ENCODE measurements at regions not wholly inside any gene's neighbourhood (a gene's known extent, or its start where the extent isn't known, plus 50 kb on each side); places are given as distances from the start of the nearest gene placed in this dataset.

DNA sequence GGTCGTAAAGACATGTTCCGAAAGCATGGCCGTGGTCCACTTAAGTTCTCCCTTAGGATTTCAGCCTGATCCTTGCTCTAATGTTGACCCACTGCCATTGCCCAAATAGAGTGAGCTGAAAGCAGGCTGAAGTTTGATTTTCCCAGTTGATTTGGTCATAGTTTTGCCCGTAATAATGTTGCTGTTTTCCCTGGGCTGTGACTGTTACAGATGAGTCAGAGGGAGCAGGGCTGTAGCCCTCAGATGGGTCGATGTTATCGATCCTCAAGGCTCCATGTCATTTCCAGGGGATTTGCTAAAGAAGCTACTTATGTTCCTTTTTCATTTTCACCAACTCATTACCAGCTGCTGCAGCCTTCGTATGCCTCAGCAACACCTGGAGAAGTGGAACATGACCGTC, 169.0 kb upstream of the ZFHX3 start:
- TF ChIP-seq, protein P1, sequence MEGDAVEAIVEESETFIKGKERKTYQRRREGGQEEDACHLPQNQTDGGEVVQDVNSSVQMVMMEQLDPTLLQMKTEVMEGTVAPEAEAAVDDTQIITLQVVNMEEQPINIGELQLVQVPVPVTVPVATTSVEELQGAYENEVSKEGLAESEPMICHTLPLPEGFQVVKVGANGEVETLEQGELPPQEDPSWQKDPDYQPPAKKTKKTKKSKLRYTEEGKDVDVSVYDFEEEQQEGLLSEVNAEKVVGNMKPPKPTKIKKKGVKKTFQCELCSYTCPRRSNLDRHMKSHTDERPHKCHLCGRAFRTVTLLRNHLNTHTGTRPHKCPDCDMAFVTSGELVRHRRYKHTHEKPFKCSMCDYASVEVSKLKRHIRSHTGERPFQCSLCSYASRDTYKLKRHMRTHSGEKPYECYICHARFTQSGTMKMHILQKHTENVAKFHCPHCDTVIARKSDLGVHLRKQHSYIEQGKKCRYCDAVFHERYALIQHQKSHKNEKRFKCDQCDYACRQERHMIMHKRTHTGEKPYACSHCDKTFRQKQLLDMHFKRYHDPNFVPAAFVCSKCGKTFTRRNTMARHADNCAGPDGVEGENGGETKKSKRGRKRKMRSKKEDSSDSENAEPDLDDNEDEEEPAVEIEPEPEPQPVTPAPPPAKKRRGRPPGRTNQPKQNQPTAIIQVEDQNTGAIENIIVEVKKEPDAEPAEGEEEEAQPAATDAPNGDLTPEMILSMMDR (IDR thresholded peaks at IDR 0.05): no peak
- no peak for TF ChIP-seq POLR2A (IDR thresholded peaks at IDR 0.05; ENCODE audit: low read depth)
